Activated CD4-positive, alpha-beta memory T cell treated with anti-CD3 and anti-CD28 coated beads, Interleukin-2, amount 10 ng/mL, durations not matched to agents 7 days and 5 days (primary cell): ENCODE measurements at regions not wholly inside any gene's neighbourhood (a gene's known extent, or its start where the extent isn't known, plus 50 kb on each side); places are given as distances from the start of the nearest gene placed in this dataset.

Experiments
- CTCF ChIA-PET: fragments of 350-600 bp; sonication (Branson Sonifier 250); formaldehyde crosslinking; loops from one replicate; lab custom pipeline; 2021; ENCODE audit warnings: antibody characterized with exemption, inconsistent platforms; lab: Charles Lee
- POLR2A ChIA-PET: fragments of 350-600 bp; sonication (Branson Sonifier 250); formaldehyde crosslinking; loops from one replicate; lab custom pipeline; 2021; ENCODE audit warnings: antibody characterized with exemption; lab: Charles Lee
- DNase-seq: peaks from one replicate; pipeline ENCODE4 v3.0.0-alpha.2; 2020
- H3K27ac Mint-ChIP-seq: one replicate; pipeline ENCODE4 v1.8.0; 2021; ENCODE audit warnings: mild to moderate bottlenecking, mixed read lengths
- H3K27me3 Mint-ChIP-seq: one replicate; pipeline ENCODE4 v1.8.0; 2021; ENCODE audit warnings: mixed read lengths
- H3K36me3 Mint-ChIP-seq: one replicate; pipeline ENCODE4 v1.8.0; 2021; ENCODE audit warnings: low read depth, mixed read lengths
- H3K4me1 Mint-ChIP-seq: one replicate; pipeline ENCODE4 v1.8.0; 2021; ENCODE audit warnings: mixed read lengths
- H3K4me3 Mint-ChIP-seq: one replicate; pipeline ENCODE4 v1.8.0; 2021; ENCODE audit warnings: mild to moderate bottlenecking, mixed read lengths
- H3K9me3 Mint-ChIP-seq: one replicate; pipeline ENCODE4 v1.8.0; 2021; ENCODE audit warnings: mixed read lengths

GRCh38 chr10:78588194-78588811 lies 480.5 kb upstream of the ZMIZ1 start:
- Mint-ChIP-seq H3K36me3 (no peaks in the 10 kb centered on the region), H3K27ac (no peak overlapping the region), H3K4me1 (no peaks in the 10 kb centered on the region), H3K4me3 (no peak overlapping the region), H3K27me3 (peaks cover 1% of the 10 kb centered on the region), H3K9me3 (no peaks in the 10 kb centered on the region)
- no peak for DNase-seq
- POLR2A ChIA-PET, result no interaction called here
- CTCF ChIA-PET, result no interaction called here

GRCh38 chr10:78589687-78590086 lies 479.1 kb upstream of the ZMIZ1 start:
- DNase-seq, result no peak
- Mint-ChIP-seq H3K36me3 (no peaks in the 10 kb centered on the region), H3K27ac (no peak overlapping the region), H3K27me3 (peaks cover 1% of the 10 kb centered on the region), H3K4me1 (no peaks in the 10 kb centered on the region), H3K9me3 (no peaks in the 10 kb centered on the region), H3K4me3 (no peak overlapping the region)
- ChIA-PET POLR2A (no interaction called here), CTCF (no interaction called here)

DNA sequence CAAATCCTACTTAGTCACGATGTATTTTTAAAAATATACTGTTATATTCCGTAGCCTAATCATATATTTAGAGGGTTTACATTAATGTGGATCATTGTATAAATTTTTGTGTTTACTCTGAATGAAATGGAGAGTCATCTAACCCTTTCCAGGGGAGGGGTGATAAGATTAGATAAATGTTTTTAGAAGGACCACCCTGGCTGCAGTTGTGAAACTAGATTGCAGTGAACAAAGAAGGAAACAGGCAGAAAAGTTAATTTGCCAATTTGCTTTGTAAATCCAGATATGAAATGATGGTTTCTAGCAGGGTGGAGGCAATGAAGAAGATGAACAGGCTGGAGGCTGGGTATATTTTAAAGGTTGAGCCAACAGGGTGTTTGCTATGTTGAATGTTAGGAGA lies 477.7 kb upstream of the ZMIZ1 start:
- Mint-ChIP-seq H3K4me3 (no peak overlapping the region), H3K27ac (no peak overlapping the region), H3K36me3 (no peaks in the 10 kb centered on the region), H3K4me1 (no peaks in the 10 kb centered on the region), H3K9me3 (no peaks in the 10 kb centered on the region), H3K27me3 (peaks cover 1% of the 10 kb centered on the region)
- DNase-seq, result no peak
- POLR2A ChIA-PET, result no interaction called here
- CTCF ChIA-PET, result no interaction called here

GRCh38 chr10:78594559-78595268 lies 474.1 kb upstream of the ZMIZ1 start:
- Mint-ChIP-seq H3K27ac (no peak overlapping the region), H3K27me3 (peaks cover 3% of the 10 kb centered on the region), H3K9me3 (no peaks in the 10 kb centered on the region), H3K4me1 (no peaks in the 10 kb centered on the region), H3K4me3 (no peak overlapping the region), H3K36me3 (no peaks in the 10 kb centered on the region)
- POLR2A ChIA-PET, result no interaction called here
- CTCF ChIA-PET, result no interaction called here
- DNase-seq, result no peak

DNA sequence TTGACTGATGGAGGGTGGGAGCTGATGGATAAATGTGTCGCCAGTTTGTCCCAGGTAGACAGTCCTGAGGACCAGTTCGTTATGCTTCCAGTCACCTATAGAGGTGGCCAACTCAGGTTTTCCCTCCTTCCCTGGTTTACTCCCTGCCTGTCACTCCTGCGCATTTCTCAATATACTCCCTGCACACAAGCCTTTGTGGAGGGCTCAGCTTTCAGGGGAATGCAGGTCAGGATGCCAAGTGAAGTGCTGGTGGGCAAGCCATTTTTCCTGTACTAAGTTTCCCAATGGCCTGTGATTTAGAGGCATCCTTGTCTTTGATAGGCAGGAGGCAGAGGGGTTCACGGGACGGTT lies 473.5 kb upstream of the ZMIZ1 start:
- ChIA-PET POLR2A (no interaction called here), CTCF (no interaction called here)
- Mint-ChIP-seq H3K4me1 (no peaks in the 10 kb centered on the region), H3K4me3 (no peak overlapping the region), H3K27ac (no peak overlapping the region), H3K36me3 (no peaks in the 10 kb centered on the region), H3K27me3 (peaks cover 3% of the 10 kb centered on the region), H3K9me3 (no peaks in the 10 kb centered on the region)
- DNase-seq, result no peak

GRCh38 chr10:78596556-78596955 lies 472.2 kb upstream of the ZMIZ1 start:
- no peak for DNase-seq
- Mint-ChIP-seq H3K4me1 (no peaks in the 10 kb centered on the region), H3K36me3 (no peaks in the 10 kb centered on the region), H3K9me3 (no peaks in the 10 kb centered on the region), H3K27ac (no peak overlapping the region), H3K27me3 (peaks cover 3% of the 10 kb centered on the region), H3K4me3 (no peak overlapping the region)
- CTCF ChIA-PET, result no interaction called here
- POLR2A ChIA-PET, result no interaction called here

GRCh38 chr10:78597796-78598555 lies 470.8 kb upstream of the ZMIZ1 start:
- H3K4me3 Mint-ChIP-seq, result no peak overlapping the region
- H3K27me3 Mint-ChIP-seq, result peaks cover 3% of the 10 kb centered on the region
- POLR2A ChIA-PET, result no interaction called here
- CTCF ChIA-PET, result no interaction called here
- no peaks in the 10 kb centered on the region for H3K9me3 Mint-ChIP-seq
- DNase-seq, result no peak
- H3K4me1 Mint-ChIP-seq, result no peaks in the 10 kb centered on the region
- H3K36me3 Mint-ChIP-seq, result no peaks in the 10 kb centered on the region
- H3K27ac Mint-ChIP-seq, result no peak overlapping the region

GRCh38 chr10:78599122-78599853 lies 469.5 kb upstream of the ZMIZ1 start:
- H3K9me3 Mint-ChIP-seq, result no peaks in the 10 kb centered on the region
- ChIA-PET CTCF (no interaction called here), POLR2A (no interaction called here)
- H3K36me3 Mint-ChIP-seq, result no peaks in the 10 kb centered on the region
- no peaks in the 10 kb centered on the region for H3K4me1 Mint-ChIP-seq
- H3K4me3 Mint-ChIP-seq, result no peak overlapping the region
- H3K27ac Mint-ChIP-seq, result no peak overlapping the region
- DNase-seq, result no peak
- H3K27me3 Mint-ChIP-seq, result peaks cover 3% of the 10 kb centered on the region

DNA sequence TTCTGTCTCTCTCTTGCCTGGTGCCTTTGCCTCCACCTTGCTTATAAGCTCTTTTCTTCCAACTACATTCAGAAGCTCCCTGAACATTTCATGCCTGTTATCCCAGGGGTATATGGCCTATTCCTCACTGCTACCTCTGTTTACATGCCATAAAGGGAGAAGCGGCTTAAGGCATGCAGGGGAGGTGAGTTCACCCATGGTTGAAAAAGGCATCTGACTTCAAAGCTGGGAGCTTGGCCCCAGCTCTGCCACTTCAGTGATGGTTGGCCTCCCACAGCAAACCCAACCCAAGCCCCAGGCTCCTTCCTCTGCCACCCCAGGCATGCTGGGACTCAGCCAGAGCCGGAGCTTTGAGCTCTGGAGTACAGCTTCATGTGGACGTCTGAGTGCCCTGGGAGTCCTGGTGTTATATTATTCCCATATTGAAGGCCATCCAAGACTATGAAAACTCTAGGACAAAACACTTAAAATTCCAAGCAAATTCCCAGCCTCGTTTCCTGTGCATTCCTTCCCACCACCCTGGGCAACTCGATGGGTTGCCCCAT lies 468.6 kb upstream of the ZMIZ1 start:
- H3K27me3 Mint-ChIP-seq, result peaks cover 3% of the 10 kb centered on the region
- POLR2A ChIA-PET, result no interaction called here
- H3K36me3 Mint-ChIP-seq, result no peaks in the 10 kb centered on the region
- H3K27ac Mint-ChIP-seq, result no peak overlapping the region
- CTCF ChIA-PET, result interaction anchor here (0.7 kb wide), 1 partner anchor 595 kb away, joined by 3 read pairs; no protein-coding TSS in a partner anchor
- no peak overlapping the region for H3K4me3 Mint-ChIP-seq
- no peak for DNase-seq
- H3K9me3 Mint-ChIP-seq, result no peaks in the 10 kb centered on the region
- no peaks in the 10 kb centered on the region for H3K4me1 Mint-ChIP-seq

DNA sequence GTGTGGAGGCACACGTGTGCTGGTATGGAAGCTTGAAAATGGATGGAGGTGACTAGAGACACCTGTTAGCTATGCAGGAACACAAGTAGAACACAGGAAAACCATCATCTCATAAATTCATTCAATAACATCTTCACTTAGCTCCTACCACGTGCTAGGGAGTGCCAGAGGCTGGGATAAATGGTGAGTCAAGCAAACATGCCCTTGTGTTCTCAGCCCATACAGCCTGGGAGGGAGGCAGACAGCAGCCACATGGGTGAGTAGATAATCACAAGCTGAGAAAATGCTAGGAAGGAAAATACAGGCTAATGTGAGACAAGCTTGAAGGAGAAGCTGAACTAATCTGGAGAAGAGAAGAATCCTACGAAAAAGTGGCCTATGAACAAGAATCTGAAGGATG lies 468.0 kb upstream of the ZMIZ1 start:
- H3K36me3 Mint-ChIP-seq, result no peaks in the 10 kb centered on the region
- H3K4me3 Mint-ChIP-seq, result no peak overlapping the region
- ChIA-PET CTCF (interaction anchor here (0.7 kb wide), 1 partner anchor 595 kb away, joined by 3 read pairs; no protein-coding TSS in a partner anchor), POLR2A (no interaction called here)
- no peaks in the 10 kb centered on the region for H3K9me3 Mint-ChIP-seq
- H3K4me1 Mint-ChIP-seq, result no peaks in the 10 kb centered on the region
- H3K27me3 Mint-ChIP-seq, result peaks cover 3% of the 10 kb centered on the region
- H3K27ac Mint-ChIP-seq, result no peak overlapping the region
- DNase-seq, result no peak

- Mint-ChIP-seq H3K36me3 (no peaks in the 10 kb centered on the region), H3K4me3 (no peak overlapping the region), H3K9me3 (no peaks in the 10 kb centered on the region), H3K4me1 (no peaks in the 10 kb centered on the region), H3K27me3 (peaks cover 3% of the 10 kb centered on the region), H3K27ac (no peak overlapping the region)
- ChIA-PET POLR2A (no interaction called here), CTCF (no interaction called here)
- no peak for DNase-seq
These were observed 466.4 kb upstream of the ZMIZ1 start for GRCh38 chr10:78602201-78602932.

DNA sequence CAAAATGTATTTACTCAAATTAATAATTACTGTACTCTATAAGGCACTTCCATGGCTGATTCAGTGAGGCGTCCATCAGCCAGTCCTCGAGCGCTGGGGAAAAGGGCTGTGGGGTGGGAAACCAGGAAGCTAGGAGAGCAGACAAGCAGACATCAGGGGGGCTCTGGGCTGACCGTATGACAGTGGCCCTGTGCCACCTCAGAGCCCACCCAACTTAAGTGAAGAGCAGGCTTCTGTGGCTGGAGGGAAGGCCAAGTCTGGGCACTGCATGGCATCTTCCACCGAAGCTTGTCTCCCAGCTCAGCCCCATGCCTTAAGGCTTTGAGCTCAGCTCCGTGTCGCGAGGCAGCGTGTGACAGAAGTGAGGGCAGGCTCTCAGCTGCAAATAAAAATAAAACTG lies 464.5 kb upstream of the ZMIZ1 start:
- Mint-ChIP-seq H3K9me3 (no peaks in the 10 kb centered on the region), H3K36me3 (no peaks in the 10 kb centered on the region), H3K27me3 (peaks cover 5% of the 10 kb centered on the region), H3K4me1 (no peaks in the 10 kb centered on the region), H3K4me3 (no peak overlapping the region), H3K27ac (no peak overlapping the region)
- no peak for DNase-seq
- ChIA-PET POLR2A (no interaction called here), CTCF (no interaction called here)
